ENCODE measurements at regions not wholly inside any gene's neighbourhood (a gene's known extent, or its start where the extent isn't known, plus 50 kb on each side); places are given as distances from the start of the nearest gene placed in this dataset.

GRCh38 chr5:171588046-171588445 is 168.6 kb downstream of the FGF18 start:
- TF ChIP-seq CTCF (conservative IDR thresholded peaks at IDR 0.05) (no peak), EZH2 (IDR thresholded peaks at IDR 0.05; ENCODE audit: low read depth) (no peak)
